Stomach (tissue), 4 donors: ENCODE measurements at regions not wholly inside any gene's neighbourhood (a gene's known extent, or its start where the extent isn't known, plus 50 kb on each side); places are given as distances from the start of the nearest gene placed in this dataset.

Experiments
- CTCF ChIP-seq, 7 experiments: fragments of 450-650 bp in 4 of 7; fragments of 200-600 bp in 3 of 7; sonication (generic) in 3 of 7; IDR thresholded peaks; one replicate each; pipeline ENCODE4 v1.5.1; 2016 to 2019; ENCODE audit warnings: antibody characterized with exemption in 7 of 7, control low read depth in 2 of 7, mild to moderate bottlenecking in 1 of 7
- EP300 ChIP-seq: sonication (generic); formaldehyde crosslinking; IDR thresholded peaks from one replicate; pipeline ENCODE4 v1.6.1; 2017; ENCODE audit warnings: antibody characterized with exemption
- POLR2A ChIP-seq, 4 donors: fragments of 450-650 bp; IDR thresholded peaks; one replicate each; pipeline ENCODE4 v1.6.1; 2016; ENCODE audit warnings: antibody characterized with exemption in 4 of 4, control low read depth in 2 of 4, mild to moderate bottlenecking in 1 of 4, moderate library complexity in 1 of 4
- POLR2AphosphoS5 ChIP-seq, 3 donors: sonication (generic); formaldehyde crosslinking; IDR thresholded peaks; one replicate each; pipeline ENCODE4 v1.6.1; 2016; ENCODE audit warnings: antibody characterized with exemption in 3 of 3

GRCh38 chr10:60476451-60476850 lies 86.8 kb upstream of the ANK3 start:
- TF ChIP-seq POLR2A (IDR thresholded peaks at IDR 0.05), result no peak
- no peak for TF ChIP-seq CTCF (IDR thresholded peaks at IDR 0.05)
- TF ChIP-seq EP300, result no peak
- no peak for TF ChIP-seq POLR2AphosphoS5 (IDR thresholded peaks at IDR 0.05)
